Stimulated activated CD4-positive, alpha-beta T cell treated with anti-CD3 and anti-CD28 coated beads, Interleukin-1b, Interleukin-23, amount 100 ng/mL, for 48 hours (primary cell): ENCODE measurements at regions not wholly inside any gene's neighbourhood (a gene's known extent, or its start where the extent isn't known, plus 50 kb on each side); places are given as distances from the start of the nearest gene placed in this dataset.
A peak's percentile ranks its signal among the peaks of the same experiment; 100 is the strongest.
"Not testable (repeated sequence)": the region's sequence is repeated elsewhere in the genome, so short reads cannot be mapped to it uniquely, and the experiment has no call there.

Experiments used
- DNase-seq: peaks from one replicate; pipeline ENCODE4 v3.0.0-alpha.2; 2020

- peak; percentile 32 for DNase-seq
These were observed 100.8 kb downstream of the ABCC12 start for GRCh38 chr16:48054881-48055601.

- no peak for DNase-seq
These were observed 102.4 kb downstream of the ABCC12 start for GRCh38 chr16:48053418-48053745.

GRCh38 chr16:48052731-48053417 lies 102.9 kb downstream of the ABCC12 start:
- DNase-seq = no peak

- no peak for DNase-seq
These were observed 104.9 kb downstream of the ABCC12 start for GRCh38 chr16:48050871-48051270.

- no peak for DNase-seq
These were observed 105.9 kb downstream of the ABCC12 start for GRCh38 chr16:48049847-48050246.

GRCh38 chr16:48047720-48048119 lies 108.1 kb downstream of the ABCC12 start:
- no peak for DNase-seq

- no peak for DNase-seq
These were observed 108.6 kb downstream of the ABCC12 start for GRCh38 chr16:48047241-48047640.

GRCh38 chr16:48044117-48044516 lies 111.7 kb downstream of the ABCC12 start:
- no peak for DNase-seq

- no peak for DNase-seq
These were observed 113.8 kb downstream of the ABCC12 start for GRCh38 chr16:48041981-48042421.

- DNase-seq = no peak
These were observed 120.7 kb downstream of the ABCC12 start for GRCh38 chr16:48035142-48035541.

GRCh38 chr16:48030926-48031325 lies 124.9 kb downstream of the ABCC12 start:
- no peak for DNase-seq

GRCh38 chr16:48029768-48030167 lies 126.0 kb downstream of the ABCC12 start:
- DNase-seq = no peak

GRCh38 chr16:48025359-48025758 lies 130.4 kb downstream of the ABCC12 start:
- DNase-seq = no peak

GRCh38 chr16:48024042-48024441 lies 131.8 kb downstream of the ABCC12 start:
- DNase-seq = no peak

GRCh38 chr16:48022496-48022895 lies 133.3 kb downstream of the ABCC12 start:
- no peak for DNase-seq

GRCh38 chr16:48020617-48021016 lies 135.2 kb downstream of the ABCC12 start:
- not testable (repeated sequence) for DNase-seq

GRCh38 chr16:48014349-48015135 lies 141.3 kb downstream of the ABCC12 start:
- no peak for DNase-seq

- no peak for DNase-seq
These were observed 142.3 kb downstream of the ABCC12 start for GRCh38 chr16:48013491-48013901.

GRCh38 chr16:48011878-48012658 lies 143.7 kb downstream of the ABCC12 start:
- no peak for DNase-seq

- no peak for DNase-seq
These were observed 144.3 kb downstream of the ABCC12 start for GRCh38 chr16:48011466-48011865.

GRCh38 chr16:48008011-48008525 lies 147.7 kb downstream of the ABCC12 start:
- DNase-seq = no peak

GRCh38 chr16:48004141-48004695 lies 151.6 kb downstream of the ABCC12 start:
- DNase-seq = no peak
